ENCODE measurements at regions not wholly inside any gene's neighbourhood (a gene's known extent, or its start where the extent isn't known, plus 50 kb on each side); places are given as distances from the start of the nearest gene placed in this dataset.
"Not testable (repeated sequence)": the region's sequence is repeated elsewhere in the genome, so short reads cannot be mapped to it uniquely, and the experiment has no call there.

DNA sequence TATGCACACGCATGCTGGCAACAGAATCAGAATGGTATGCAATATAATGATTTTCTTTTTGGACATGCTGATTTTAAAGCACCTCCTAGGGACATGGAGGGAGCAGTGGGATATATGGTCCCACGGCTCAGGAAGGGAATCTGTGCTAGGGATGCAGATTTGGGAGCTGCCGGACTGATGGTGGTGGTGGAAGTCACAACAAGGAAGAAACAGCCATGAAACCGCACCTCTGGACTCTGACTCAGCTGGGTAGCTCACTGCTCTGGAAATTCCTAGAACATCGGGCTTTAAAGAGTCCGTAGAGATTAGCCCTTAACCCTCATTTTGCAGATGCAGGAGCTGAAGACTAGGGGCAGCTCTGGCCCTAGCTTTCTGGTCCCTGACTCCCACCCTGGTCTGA is 364.3 kb upstream of the KLHL29 start:
- no peak for DNase-seq (ENCODE audit: low read depth, low spot score)

DNA sequence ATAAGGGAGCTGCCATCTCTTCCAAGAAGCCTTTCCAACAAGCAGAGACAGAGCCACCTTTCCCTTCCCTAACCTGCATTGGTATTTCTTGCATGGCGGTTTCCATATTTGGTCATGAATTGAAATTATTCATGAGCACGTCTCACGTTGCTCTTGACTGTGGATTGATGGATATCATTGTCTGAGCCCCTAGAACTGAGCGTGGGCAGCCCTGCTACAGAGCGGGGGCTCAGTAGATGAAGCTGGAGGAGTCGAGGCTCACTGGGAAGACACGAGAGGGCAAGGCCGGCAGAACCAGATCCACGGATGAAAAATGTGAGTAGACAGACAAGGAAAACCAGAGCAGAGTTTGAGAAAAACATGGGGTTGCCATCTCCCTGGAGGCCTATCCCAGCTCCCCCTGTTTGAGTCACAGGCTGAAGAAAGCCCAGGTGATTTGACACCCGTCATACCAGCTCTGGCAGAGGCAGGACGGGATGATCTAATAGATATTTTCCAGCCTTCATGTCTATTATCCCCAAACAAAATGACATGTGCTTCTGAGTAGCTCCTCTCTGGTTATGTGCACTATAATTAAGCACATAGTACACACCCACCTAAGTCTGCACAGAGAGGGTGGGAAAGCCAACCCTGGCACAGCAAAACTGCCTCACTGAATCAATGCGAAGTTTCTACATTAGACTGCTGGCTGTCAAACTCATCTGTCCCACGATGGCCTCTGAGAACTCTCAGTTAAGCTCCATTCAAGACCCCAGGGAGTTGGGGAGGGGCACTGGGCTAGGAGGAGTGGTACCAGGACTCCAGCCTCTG is 363.5 kb upstream of the KLHL29 start:
- DNase-seq (ENCODE audit: low read depth, low spot score), result no peak

DNA sequence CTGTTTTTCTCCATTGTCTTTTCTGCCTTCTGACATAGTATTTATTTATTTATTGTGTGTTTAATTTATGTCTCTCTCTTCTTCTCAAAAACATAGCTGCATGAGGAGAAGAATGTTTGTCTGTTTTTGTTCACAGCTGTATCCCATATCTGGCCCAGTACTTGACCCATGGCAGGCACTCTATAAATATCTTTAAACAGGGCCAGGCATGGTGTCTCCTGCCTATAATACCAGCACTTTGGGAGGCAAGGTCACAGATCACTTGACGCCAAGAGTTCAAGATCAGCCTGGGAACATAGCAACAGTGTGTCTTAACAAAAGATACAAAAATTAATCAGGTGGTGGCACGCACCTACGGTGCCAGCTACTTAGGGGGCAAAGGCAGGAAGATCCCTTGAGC is 361.3 kb upstream of the KLHL29 start:
- no peak for DNase-seq (ENCODE audit: low read depth, low spot score)

DNA sequence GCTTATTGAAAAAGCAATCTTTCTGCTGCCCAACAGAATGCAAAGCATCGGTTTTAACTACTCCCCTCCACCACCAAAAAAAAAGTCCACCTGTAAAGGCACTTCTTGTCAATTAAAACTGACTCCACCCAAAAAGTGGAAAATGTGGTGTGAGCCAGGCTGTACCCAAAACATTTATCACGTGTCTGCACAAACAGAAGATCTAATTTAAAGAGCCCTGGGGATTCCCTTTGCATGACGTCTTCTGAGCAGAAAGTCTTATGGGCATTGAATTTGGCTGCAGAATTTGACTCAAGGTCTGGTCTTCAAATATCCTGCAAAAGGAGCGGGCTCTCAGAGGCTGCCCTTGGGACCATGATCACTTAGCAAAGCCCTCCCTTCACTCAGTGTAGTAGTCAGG is 358.3 kb upstream of the KLHL29 start:
- DNase-seq (ENCODE audit: low read depth, low spot score), result no peak

DNA sequence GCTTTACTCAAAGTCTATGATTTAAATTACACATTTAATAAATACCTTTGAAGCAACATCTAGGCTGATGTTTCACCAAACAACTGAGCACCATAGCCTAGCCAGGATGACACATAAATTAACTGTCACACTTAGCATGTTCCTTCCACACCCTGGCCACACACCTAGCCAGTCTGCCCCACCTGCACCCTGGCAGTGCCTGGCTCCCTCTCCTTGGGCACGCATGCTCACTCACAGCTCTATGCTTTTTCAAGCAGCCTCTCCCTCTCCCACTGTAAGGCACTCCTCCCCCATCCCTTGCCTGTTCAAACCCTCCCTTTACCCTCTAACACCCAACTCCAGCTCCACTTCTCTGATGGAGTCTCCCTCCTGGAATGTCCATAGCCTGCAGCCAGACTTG is 357.6 kb upstream of the KLHL29 start:
- DNase-seq (ENCODE audit: low read depth, low spot score), result no peak

DNA sequence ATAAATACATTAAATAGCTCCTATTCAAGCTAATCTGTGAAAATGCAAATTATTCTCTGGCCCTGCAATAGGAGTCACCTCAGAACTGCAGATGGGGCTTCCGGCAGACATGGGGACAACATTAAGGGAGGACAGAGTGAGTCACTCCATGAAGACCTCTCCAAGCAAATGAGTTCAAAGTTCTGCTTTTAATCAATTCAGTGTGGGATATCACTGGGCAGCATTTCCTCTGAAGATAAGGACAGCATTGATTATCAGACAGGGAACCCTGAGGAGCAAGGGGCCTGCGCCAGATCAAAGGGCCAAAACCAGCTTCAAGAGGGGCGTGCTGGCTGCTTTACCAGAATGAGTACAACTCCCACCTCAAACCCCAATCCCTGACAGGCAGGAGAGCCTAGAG is 356.9 kb upstream of the KLHL29 start:
- no peak for DNase-seq (ENCODE audit: low read depth, low spot score)

DNA sequence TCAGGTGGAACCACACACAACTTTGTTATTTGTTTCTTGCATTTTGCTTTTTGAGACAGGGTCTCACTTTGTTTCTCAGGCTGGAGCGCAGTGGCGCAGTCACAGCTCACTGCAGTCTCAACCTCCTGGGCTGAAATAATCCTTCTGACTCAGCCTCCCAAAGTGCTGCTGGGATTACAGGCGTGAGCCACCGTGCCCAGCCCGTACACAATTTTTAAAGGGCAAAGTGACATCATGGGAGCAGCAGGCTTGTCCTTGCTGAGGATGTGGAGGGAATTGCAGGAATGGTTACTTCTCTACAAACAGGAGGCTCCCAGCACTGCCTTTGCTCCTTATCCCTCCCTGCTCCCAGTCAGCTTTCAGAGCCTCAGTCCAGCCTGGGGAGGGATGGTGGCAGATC is 355.9 kb upstream of the KLHL29 start:
- DNase-seq (ENCODE audit: low read depth, low spot score), result no peak

DNA sequence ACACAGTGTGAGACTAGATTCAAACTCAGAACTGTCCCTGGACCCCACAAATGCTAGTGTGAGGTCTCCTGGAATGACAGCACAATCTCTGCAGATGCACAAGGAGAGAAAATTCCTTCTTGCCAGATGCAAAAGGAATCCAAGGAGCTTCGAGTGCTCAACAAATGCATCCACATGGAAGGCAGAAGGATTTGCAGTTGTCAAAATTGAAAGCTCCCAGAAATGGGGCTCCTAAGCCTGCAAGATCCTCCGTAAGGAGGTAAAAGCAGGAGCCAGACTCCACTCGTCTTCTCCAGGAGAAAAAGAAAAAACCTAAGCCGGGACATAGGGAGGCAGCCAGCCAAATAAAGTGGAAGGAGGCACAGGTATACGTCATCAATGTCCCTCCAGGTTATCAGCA is 355.0 kb upstream of the KLHL29 start:
- no peak for DNase-seq (ENCODE audit: low read depth, low spot score)

DNA sequence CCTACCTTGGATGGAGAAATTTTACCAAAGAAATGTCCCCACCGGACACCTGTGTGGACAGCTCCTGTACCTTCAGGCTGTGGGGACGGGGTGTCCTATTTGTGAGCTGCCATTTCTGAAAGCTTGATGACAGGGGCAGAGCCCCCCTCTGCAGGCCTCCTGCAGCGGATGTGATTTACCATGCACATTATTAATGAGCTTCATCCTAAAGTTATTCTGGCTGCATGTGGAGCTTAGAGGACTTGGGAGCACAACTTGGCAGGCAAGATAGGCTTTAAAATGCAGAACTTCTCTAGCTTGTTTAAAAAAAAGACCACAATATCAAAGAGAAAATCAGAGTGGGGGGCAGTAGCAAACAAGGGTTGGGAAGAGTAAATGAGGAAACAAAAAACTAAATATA is 350.0 kb upstream of the KLHL29 start:
- DNase-seq (ENCODE audit: low read depth, low spot score), result no peak

DNA sequence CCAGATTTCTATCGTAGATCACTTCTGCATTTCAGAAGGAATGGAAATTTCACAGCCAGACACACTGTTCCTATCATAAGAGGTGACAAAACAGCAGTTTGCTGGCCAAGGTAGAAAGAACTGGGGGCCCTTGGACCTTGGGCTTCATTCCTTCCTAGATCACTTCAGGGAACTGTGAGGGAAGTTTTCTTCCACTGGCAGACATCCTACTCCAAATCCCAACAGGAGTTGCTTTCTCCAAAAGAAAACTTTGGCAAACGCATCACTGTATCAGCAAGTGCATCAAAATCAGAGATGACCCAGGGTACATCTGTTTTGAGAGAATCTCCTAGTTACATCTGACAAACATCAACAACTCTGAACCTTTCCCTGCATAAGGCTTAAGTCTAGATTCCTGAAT is 348.4 kb upstream of the KLHL29 start:
- no peak for DNase-seq (ENCODE audit: low read depth, low spot score)

DNA sequence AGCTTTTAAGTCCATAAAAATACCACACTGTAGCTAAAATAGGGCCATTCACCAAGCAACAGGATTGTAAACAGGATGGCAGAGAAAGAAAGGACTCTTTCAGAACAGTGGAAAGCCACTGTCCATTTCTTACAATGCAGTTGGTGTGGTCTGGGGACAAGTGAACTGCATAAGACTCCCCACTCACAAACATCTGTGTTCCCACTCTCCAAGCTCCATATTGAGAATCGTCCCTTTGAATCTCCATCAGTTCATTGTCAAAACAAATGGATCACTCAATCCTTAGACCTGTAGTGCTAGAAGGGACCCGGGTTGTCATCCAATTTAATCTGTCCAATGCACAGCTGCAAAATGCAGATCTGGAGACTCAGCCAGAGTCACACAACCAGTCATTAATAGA is 347.4 kb upstream of the KLHL29 start:
- no peak for DNase-seq (ENCODE audit: low read depth, low spot score)

DNA sequence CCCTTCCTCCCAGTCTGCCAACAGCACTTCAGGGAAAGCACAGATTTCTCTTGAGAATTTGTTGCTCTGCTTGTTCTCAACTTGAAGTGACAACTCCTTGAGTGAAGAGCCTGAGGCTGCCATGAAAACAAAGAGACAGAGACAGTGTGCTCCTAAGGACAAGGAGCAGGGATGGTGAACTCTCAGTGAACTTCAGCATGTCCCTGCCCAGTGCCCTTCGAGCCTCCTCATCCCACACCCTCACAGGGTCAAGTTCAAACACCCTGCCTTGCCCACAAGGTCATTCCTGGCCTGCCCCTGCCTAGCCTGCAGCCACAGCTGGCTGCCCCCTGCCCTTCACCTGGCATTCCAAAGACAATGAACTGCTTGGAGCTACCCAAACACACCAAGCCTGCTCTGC is 343.5 kb upstream of the KLHL29 start:
- no peak for DNase-seq (ENCODE audit: low read depth, low spot score)

DNA sequence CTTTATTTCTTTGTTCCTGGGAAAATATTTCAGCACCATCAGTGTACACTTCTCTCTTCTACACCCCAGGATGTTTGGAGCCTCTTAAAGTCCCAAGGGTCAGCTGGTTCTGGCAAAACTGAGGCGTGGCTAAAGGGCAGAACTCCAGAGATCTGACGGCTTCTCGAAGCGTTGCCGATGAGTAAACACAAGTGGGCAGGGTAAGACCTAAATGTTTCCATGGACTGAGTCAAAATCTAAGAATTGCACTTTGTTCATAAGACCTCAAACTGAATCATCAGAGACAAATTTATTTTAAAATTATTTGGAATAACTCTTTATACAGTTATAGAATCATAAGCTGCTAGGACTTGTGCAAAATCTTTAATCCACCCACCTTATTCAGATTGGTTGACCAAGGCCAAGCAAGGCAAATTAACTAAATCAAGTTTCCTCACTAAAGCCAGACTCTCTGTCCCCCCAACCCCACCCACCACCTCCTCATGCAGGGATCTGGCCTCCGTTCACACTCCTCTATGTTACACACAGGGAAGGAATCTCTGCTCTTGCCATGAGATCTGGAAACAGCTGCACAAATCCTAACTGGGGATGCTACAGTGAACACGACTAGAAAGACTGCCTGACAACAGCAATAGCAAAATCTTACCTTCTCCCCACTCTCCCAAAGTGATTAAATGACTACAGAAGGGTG is 342.6 kb upstream of the KLHL29 start:
- DNase-seq (ENCODE audit: low read depth, low spot score), result no peak

DNA sequence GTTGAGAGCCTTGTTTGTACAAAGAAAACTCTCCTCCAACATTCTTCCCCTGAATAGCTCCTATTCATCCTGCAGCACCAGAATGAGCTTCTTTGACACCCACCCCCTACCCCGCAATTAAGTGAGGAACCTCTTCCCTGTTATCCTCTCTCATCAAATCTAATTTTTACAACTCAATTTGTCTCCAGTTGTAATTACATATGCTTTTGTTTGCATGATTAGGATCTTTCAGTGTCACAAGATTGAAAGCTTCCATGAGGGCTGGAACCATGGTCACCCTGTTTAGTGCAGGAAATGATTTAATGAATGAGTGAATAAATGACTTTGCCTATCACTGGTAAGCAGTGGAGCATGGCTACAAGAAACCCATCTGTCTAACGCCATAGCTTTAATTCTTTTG is 334.6 kb upstream of the KLHL29 start:
- no peak for DNase-seq (ENCODE audit: low read depth, low spot score)

DNA sequence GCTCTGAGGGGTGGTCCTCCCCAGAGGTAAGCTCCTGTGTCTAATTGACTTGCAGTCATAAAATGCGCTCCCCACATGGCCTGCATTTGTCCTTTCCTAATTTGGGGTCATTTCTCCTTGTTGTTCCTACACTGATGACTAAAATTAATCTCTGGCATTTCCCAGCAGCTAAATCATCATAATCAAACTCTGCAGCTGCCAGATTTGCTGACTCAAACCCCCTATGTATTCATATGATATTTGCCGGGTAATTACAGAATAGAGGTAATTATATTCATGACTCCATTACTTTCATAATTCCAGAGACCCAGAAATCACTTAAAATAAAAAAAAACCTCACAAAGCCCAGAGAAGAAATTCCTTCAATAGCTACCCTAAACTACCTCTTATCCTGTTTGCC is 331.4 kb upstream of the KLHL29 start:
- DNase-seq (ENCODE audit: low read depth, low spot score), result no peak

DNA sequence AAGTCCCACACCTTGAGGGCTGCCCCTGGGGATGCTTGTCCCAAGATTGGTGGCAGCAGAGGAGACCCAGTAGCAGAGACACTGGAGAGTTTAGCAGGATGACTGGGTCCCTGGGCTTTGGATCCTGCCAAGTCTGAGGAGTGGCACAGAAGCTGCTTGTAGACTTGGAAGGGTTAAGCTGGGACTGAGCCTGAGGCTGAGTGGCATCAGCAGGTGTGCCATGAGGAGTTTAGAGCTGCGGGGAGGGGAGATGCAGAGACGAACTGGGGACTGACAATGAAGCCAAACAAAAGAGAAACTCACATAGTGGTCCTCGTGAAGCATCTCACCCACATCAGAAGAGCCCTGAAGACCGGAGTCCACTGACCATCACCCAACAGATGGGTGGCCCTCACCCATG is 329.7 kb upstream of the KLHL29 start:
- DNase-seq (ENCODE audit: low read depth, low spot score), result no peak

DNA sequence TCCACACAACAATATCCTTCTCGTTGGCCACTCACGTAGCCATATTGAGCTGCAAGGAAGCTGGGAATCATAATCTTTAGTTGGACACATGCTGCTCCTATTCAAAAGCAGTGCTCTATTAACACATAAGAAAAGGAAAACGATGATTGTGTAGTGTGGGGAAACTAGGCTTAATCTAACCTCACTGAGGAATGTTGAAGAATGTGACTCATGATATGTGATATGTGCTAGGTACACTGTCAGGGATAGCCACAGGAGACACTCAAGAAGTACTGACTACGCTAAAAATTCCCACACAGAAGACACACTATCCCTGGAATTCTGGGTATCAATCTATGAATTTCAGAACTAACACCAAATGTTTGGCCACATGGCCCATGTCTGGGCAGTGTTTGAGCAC is 328.1 kb upstream of the KLHL29 start:
- not testable (repeated sequence) for DNase-seq (ENCODE audit: low read depth, low spot score)

DNA sequence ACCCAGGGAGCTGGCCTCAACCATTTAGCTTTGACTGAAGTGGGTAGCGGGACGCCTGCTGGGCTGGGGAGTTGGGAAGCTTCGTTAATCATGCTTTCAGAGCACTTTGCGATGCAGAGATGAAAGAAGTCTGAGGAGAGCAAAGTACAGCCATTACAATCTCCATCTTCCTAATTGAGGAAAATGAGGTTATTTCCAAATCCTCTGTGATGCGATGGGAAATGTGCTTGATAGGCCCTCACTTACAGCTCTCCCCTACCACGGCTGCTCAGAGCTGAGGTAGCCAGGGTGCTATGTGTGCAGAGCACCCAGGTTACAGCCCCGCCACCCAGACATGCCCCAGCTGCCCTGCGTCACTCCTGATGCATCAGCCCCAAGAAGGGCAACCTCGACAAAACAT is 326.5 kb upstream of the KLHL29 start:
- no peak for DNase-seq (ENCODE audit: low read depth, low spot score)

DNA sequence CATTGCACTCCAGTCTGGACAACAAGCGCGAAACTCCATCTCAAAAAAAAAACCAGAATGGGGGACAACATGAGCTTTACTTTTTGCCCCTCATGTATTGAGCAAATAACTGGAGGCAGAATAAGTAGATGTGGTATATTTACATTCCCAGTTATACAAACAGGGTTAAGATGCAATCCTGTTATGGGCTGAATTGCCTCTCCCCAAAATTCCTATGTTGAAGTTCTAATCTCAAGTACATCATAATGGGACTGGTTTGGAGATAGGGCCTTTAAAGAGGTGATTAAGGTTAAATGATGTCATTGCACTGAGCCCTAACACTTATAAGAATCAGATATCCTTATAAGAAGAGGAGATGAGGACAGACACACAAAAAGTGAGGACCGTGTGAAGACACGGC is 319.8 kb upstream of the KLHL29 start:
- no peak for DNase-seq (ENCODE audit: low read depth, low spot score)

DNA sequence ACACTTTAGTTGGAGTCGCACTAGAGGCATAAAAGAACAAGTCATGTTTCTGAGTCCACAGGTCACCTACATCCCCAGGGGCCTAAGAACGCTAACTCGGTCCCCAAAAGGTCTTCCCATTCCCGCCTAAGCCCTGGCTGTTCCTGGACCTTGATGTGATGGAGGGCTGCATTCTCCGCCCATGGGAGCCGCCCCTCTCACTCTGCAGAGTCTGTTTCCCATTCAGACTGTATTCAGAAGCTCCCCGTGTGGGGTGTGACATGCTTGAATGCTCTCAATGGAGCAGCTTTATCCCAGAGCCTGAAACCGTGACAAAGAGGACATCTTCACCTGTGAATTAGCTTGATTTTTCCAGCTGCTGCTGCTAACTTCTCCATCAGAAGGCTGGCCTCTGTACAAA is 319.0 kb upstream of the KLHL29 start:
- no peak for DNase-seq (ENCODE audit: low read depth, low spot score)

DNA sequence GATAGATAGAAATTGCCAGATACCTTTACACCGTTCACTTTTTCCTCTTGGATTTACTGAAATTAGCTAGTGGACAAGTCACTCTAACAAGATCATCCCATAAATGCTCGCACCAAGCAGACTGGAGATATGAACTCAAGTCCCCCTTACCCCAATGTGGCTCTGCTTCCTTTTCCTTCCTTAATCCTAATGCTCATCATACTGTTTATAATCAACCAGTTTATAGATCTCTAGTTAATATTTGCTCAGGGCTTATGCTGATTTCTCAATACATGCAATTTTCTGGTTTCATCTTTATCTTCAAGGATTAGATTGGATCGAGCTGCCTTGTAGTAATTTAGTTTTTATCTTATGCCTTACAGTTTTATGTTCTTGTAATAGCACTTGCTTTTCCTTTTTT is 318.3 kb upstream of the KLHL29 start:
- DNase-seq (ENCODE audit: low read depth, low spot score), result no peak

DNA sequence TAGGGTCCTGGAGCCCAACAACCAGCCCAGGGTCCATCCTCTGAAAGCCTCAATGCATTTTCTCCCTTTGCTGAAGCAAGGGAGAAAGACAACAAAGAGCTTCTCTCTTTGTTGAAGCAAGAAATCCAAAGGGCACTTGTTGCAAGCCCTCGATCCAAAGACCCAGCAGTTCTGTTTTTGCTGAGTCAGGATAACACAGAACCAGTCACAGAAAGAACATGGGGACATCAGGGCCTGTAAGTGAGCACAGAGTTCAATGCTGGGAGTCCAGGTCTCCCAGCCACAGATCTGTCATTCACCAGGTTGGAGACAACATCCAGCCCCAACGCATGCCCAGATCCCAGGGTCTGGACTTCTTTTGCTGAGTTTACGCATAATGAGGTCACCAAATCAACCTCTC is 315.8 kb upstream of the KLHL29 start:
- DNase-seq (ENCODE audit: low read depth, low spot score), result no peak

DNA sequence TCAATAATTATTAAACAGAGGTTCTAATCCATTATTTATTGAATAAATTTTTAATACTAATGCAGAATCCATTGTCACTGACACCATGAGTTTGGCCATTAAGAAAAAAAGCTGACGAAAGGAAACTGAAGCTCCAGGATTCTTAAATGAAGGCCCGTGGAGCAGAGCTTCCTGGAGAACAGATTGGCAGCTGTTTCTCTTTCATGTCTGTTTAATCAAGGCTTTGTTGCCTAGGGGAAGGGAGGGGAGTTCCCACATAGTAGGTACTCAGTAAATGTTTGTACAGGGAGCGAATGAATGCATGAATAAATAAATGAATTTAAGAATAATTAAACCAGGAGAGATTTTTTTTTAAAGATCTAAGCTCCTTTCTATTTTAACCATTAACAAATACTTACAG is 315.1 kb upstream of the KLHL29 start:
- no peak for DNase-seq (ENCODE audit: low read depth, low spot score)

DNA sequence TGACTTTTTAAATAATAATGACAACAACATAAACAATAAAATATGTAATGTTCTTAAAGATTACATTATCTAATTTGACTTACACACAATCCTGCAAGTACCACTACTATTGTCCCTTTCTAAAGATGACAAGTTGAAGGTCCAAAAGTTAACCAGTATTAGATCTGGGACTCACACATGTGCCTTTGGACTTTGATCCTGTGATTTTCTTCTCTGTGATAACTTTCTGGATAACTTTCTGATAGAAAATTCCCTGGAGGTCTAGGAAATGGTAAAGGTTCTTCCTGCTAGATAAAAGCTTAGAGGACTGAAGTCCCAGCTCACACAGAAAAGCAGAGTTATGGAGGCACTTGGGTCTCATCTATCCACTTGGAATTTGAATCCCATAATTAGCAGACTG is 311.9 kb upstream of the KLHL29 start:
- DNase-seq (ENCODE audit: low read depth, low spot score), result no peak

All from astrocyte of the hippocampus (primary cell).